BLaER1 treated with 17β-estradiol and CSF1 and Interleukin-3, amounts not matched to agents 10 nM and 100 nM (cell line): ENCODE measurements at regions not wholly inside any gene's neighbourhood (a gene's known extent, or its start where the extent isn't known, plus 50 kb on each side); places are given as distances from the start of the nearest gene placed in this dataset.

Experiments used
- H3K27ac ChIP-seq, 11 experiments: shearing (Covaris generic); formaldehyde crosslinking; 2 replicates each; pipeline ENCODE4 v1.8.1; 2022
- H3K27me3 ChIP-seq, 11 experiments: shearing (Covaris generic); formaldehyde crosslinking; 2 replicates each; pipeline ENCODE4 v1.8.1; 2022
- H3K36me3 ChIP-seq, 11 experiments: shearing (Covaris generic); formaldehyde crosslinking; 2 replicates each; pipeline ENCODE4 v1.8.1; 2022
- H3K4me1 ChIP-seq, 10 experiments: shearing (Covaris generic); formaldehyde crosslinking; 2 replicates each; pipeline ENCODE4 v1.8.1; 2022
- H3K4me2 ChIP-seq, 11 experiments: shearing (Covaris generic); formaldehyde crosslinking; 2 replicates each; pipeline ENCODE4 v1.8.1; 2022
- H3K4me3 ChIP-seq, 10 experiments: shearing (Covaris generic); formaldehyde crosslinking; 2 replicates each; pipeline ENCODE4 v1.8.1; 2022
- H3K9ac ChIP-seq, 11 experiments: shearing (Covaris generic); formaldehyde crosslinking; 2 replicates each; pipeline ENCODE4 v1.8.1; 2022
- H3K9me3 ChIP-seq, 11 experiments: shearing (Covaris generic); formaldehyde crosslinking; replicated peaks in 1 of 11; 2 replicates each; pipeline ENCODE4 v1.8.1; 2022
- H4K20me1 ChIP-seq, 11 experiments: shearing (Covaris generic); formaldehyde crosslinking; 2 replicates each; pipeline ENCODE4 v1.8.1; 2022
- Cebpa-rat ChIP-seq, 11 experiments: shearing (Covaris generic); IDR thresholded peaks; 2 replicates each; pipeline ENCODE4 v1.8.1; 2022

- peaks cover 20 to 67% (median 31%) of the 10 kb centered on the region in 10 experiments for H3K4me1 ChIP-seq
- H3K36me3 ChIP-seq = no peaks in the 10 kb centered on the region
- H3K9me3 ChIP-seq = no peaks in the 10 kb centered on the region
- H4K20me1 ChIP-seq = no peaks in the 10 kb centered on the region
- H3K4me3 ChIP-seq = no peak overlapping the region
- no peak overlapping the region for H3K27ac ChIP-seq
- TF ChIP-seq Cebpa-rat (IDR thresholded peaks at IDR 0.05) = no peak
- H3K4me2 ChIP-seq = peak overlapping the region in 1 of 11 experiments; percentile 13; a peak in 2 of 22 replicates
- H3K27me3 ChIP-seq = no peaks in the 10 kb centered on the region
- no peak overlapping the region for H3K9ac ChIP-seq
Measured at GRCh38 chr2:37851428-37851827, 73.7 kb upstream of the RMDN2 start.

GRCh38 chr2:37851828-37852584 lies 73.1 kb upstream of the RMDN2 start:
- no peak overlapping the region for H3K27ac ChIP-seq
- no peaks in the 10 kb centered on the region for H4K20me1 ChIP-seq
- TF ChIP-seq Cebpa-rat (IDR thresholded peaks at IDR 0.05) = no peak
- H3K36me3 ChIP-seq = no peaks in the 10 kb centered on the region
- peak overlapping the region in 2 of 11 experiments; percentile 13 to 22; a peak in 3 of 22 replicates for H3K4me2 ChIP-seq
- H3K4me1 ChIP-seq = peaks cover 25 to 72% (median 36%) of the 10 kb centered on the region in 10 experiments
- no peak overlapping the region for H3K4me3 ChIP-seq
- H3K9me3 ChIP-seq = no peaks in the 10 kb centered on the region
- H3K9ac ChIP-seq = no peak overlapping the region
- no peaks in the 10 kb centered on the region for H3K27me3 ChIP-seq

DNA sequence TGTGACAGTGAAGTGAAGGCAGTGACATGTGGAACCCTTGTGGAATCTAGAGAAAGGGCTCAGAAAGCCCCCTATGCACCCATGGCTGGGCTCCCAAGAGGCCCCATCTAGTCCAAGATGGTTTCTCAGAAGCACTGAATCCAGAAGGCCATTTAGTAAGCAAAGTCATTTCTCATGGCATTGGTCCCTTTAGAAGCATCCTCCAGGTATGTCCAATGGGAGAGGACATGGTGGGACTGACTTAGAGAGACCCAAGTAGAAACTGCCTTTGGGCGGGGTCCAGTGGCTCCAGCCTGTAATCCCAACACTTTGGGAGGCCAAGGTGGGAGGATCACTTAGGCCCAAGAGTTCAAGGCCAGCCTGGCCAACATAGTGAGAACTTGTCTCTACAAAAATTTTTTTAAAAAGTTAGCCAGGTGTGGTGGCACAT lies 72.5 kb upstream of the RMDN2 start:
- Histone ChIP-seq H3K4me2 (peak overlapping the region in 2 of 11 experiments; percentile 6 to 22; a peak in 1 of 22 replicates), H3K4me3 (no peak overlapping the region), H3K4me1 (peaks cover 25 to 72% (median 36%) of the 10 kb centered on the region in 10 experiments), H3K27me3 (no peaks in the 10 kb centered on the region), H3K9me3 (no peaks in the 10 kb centered on the region), H4K20me1 (no peaks in the 10 kb centered on the region), H3K9ac (no peak overlapping the region), H3K36me3 (no peaks in the 10 kb centered on the region), H3K27ac (no peak overlapping the region)
- no peak for TF ChIP-seq Cebpa-rat (IDR thresholded peaks at IDR 0.05)

DNA sequence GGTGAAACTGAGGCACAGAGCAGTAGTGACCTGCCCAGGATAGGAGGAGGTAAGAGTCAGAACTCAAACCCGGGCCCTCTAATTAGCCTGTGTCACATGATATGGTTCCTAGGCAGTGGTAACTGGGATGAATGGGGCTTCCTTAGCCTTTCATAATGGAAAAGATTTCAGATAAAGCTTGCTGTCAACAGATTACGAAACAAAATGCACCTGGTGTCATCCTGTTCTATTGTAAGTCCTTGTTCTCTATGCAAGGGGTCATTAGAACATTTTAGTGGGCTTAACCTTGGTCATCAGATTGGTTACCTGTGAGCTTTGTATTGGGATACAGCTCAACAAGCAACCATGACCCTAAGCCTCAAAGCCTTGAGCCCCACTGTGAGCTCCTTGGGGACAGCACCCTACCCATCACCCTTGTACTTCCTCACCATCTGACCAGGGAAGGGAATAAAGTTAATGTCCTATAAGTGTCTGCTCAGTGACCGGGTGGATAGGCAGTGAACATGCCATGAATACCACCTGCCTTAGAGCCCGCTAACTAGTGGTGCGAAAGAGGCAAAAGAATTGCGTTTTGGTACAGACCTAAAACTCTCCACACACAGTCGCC lies 70.3 kb upstream of the RMDN2 start:
- TF ChIP-seq Cebpa-rat (IDR thresholded peaks at IDR 0.05) = 0 out of 22 replicates have a peak, but pooled peaks of 1 of the 11 experiments have one; percentile 45
- no peaks in the 10 kb centered on the region for H3K36me3 ChIP-seq
- no peak overlapping the region for H3K4me3 ChIP-seq
- no peaks in the 10 kb centered on the region for H3K27me3 ChIP-seq
- H3K9me3 ChIP-seq = peaks cover 0 to 12% (median 9%) of the 10 kb centered on the region in 11 experiments; a peak in 16 of 22 replicates
- H3K4me1 ChIP-seq = peaks cover 25 to 61% (median 32%) of the 10 kb centered on the region in 10 experiments
- no peaks in the 10 kb centered on the region for H4K20me1 ChIP-seq
- no peak overlapping the region; a peak in 1 of 22 replicates for H3K9ac ChIP-seq
- H3K27ac ChIP-seq = peak overlapping the region in 5 of 11 experiments; percentile 2 to 55 (median 38); a peak in 7 of 22 replicates
- H3K4me2 ChIP-seq = peak overlapping the region; percentile 71 to 94 (median 82)

DNA sequence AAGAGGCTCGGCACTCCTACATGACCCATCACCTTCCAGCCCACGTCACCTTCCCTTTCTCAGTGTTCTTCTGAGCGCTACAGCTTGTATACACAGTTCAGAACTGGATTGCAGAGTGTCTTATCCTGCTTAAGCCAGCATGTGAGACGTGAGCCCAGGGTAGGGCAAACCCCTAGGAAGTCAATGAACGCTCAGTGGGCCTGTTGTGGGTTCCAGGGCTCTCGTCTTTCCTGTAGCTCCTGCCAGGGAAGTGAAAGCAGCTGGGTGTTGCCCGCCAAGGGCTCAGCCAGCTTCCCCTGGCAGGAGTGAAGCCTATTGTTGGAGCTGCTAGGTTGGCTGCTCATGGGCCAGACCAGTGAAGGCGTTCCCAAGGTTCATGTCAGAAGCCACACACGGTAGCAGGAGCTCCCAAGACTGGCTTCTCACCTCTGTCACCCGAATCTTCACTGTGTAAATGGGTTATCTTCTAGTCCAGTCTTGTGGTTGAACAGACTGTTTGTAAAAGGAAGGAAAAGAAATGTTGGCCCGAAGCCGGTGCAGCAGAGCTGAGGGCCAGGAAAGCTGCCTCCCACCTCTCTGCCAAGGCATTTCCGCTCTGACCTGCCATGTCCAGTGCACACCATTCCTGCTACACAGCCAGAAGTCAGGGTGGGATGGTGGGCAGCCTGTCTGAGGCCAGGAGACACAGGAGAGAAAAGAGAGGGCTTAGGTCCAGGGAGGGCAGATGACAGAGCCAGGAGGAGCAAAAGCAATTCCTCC lies 69.6 kb upstream of the RMDN2 start:
- H3K9ac ChIP-seq = peak overlapping the region in 6 of 11 experiments; percentile 10 to 37 (median 27); a peak in 7 of 22 replicates
- TF ChIP-seq Cebpa-rat (IDR thresholded peaks at IDR 0.05) = no peak
- H3K9me3 ChIP-seq = peaks cover 0 to 14% (median 9%) of the 10 kb centered on the region in 11 experiments; a peak in 16 of 22 replicates
- no peaks in the 10 kb centered on the region for H3K36me3 ChIP-seq
- peak overlapping the region in 8 of 11 experiments; percentile 2 to 55 (median 40); a peak in 14 of 22 replicates for H3K27ac ChIP-seq
- H3K4me3 ChIP-seq = peak overlapping the region in 2 of 10 experiments; percentile 1 to 13; a peak in 3 of 20 replicates
- no peaks in the 10 kb centered on the region for H3K27me3 ChIP-seq
- H3K4me2 ChIP-seq = peak overlapping the region; percentile 71 to 94 (median 82)
- no peaks in the 10 kb centered on the region for H4K20me1 ChIP-seq
- peaks cover 25 to 54% (median 29%) of the 10 kb centered on the region in 10 experiments for H3K4me1 ChIP-seq

- TF ChIP-seq Cebpa-rat (IDR thresholded peaks at IDR 0.05) = no peak
- no peaks in the 10 kb centered on the region for H3K36me3 ChIP-seq
Measured at GRCh38 chr2:37856101-37856751, 68.9 kb upstream of the RMDN2 start.

DNA sequence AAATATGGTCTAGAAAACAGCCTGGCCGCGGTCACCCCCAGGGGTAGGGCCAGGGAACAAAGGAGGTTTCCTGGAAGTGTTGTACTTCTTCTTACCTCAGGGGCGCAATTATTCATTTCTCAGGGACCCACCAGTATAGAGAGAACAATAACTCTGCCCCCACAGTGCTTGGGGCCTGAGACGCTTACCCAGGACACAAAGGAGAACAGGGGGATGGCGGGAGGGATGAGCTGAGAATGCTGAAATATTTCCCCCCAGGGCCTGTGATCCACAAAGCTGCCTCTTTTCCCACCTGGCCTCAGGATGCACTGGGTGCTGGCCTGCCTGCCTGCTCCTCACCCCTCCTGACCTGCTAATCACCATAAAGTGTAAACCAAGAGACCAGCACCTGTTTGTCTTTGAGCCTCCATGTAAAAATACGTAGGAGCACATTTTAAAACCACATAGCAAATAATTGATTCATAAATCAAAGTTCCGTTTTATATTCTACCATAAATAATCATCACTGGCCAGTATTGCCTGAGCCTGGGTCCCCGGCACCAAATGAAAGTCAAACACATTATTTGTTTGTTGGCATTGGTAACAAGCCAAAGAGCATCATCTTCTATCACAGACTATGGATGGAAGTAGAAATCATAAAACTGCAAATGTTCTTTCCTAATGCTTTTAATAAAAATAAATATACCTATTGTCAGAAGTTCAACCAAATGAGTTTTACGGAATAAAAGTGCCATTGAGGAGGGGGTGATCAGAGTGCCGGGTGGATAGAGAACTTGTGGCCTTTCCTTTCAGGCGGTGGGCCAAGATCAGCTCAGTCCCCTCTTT lies 67.3 kb upstream of the RMDN2 start:
- H3K9ac ChIP-seq = no peak overlapping the region

More at GRCh38 chr2:37856101-37856751, 68.9 kb upstream of the RMDN2 start:
- Histone ChIP-seq H4K20me1 (no peaks in the 10 kb centered on the region), H3K27me3 (no peaks in the 10 kb centered on the region), H3K27ac (peak overlapping the region in 8 of 11 experiments; percentile 2 to 55 (median 40); a peak in 14 of 22 replicates), H3K9ac (peak overlapping the region in 5 of 11 experiments; percentile 23 to 37 (median 28); a peak in 8 of 22 replicates), H3K4me2 (peak overlapping the region; percentile 71 to 94 (median 82)), H3K4me1 (peaks cover 25 to 47% (median 29%) of the 10 kb centered on the region in 10 experiments), H3K9me3 (peaks cover 0 to 14% (median 9%) of the 10 kb centered on the region in 11 experiments; a peak in 16 of 22 replicates), H3K4me3 (peak overlapping the region in 2 of 10 experiments; percentile 1 to 13; a peak in 3 of 20 replicates)

GRCh38 chr2:37858400-37858711 lies 66.7 kb upstream of the RMDN2 start:
- no peak overlapping the region for H3K9ac ChIP-seq

More for the DNA sequence above, 67.3 kb upstream of the RMDN2 start:
- H3K4me1 ChIP-seq = peaks cover 25 to 33% (median 28%) of the 10 kb centered on the region in 10 experiments
- peaks cover 0 to 14% (median 9%) of the 10 kb centered on the region in 11 experiments; a peak in 16 of 22 replicates for H3K9me3 ChIP-seq
- H3K4me3 ChIP-seq = no peak overlapping the region
- no peak for TF ChIP-seq Cebpa-rat (IDR thresholded peaks at IDR 0.05)
- no peak overlapping the region for H3K27ac ChIP-seq
- no peaks in the 10 kb centered on the region for H3K36me3 ChIP-seq
- no peak overlapping the region for H3K4me2 ChIP-seq
- H3K27me3 ChIP-seq = no peaks in the 10 kb centered on the region
- H4K20me1 ChIP-seq = no peaks in the 10 kb centered on the region

More at GRCh38 chr2:37858400-37858711, 66.7 kb upstream of the RMDN2 start:
- Histone ChIP-seq H3K4me2 (no peak overlapping the region), H3K4me1 (peaks cover 25 to 33% (median 28%) of the 10 kb centered on the region in 10 experiments), H3K4me3 (no peak overlapping the region), H3K36me3 (no peaks in the 10 kb centered on the region), H3K9me3 (peaks cover 0 to 14% (median 9%) of the 10 kb centered on the region in 11 experiments; a peak in 16 of 22 replicates), H4K20me1 (no peaks in the 10 kb centered on the region), H3K27ac (no peak overlapping the region), H3K27me3 (no peaks in the 10 kb centered on the region)
- no peak for TF ChIP-seq Cebpa-rat (IDR thresholded peaks at IDR 0.05)
